Lower lobe of right lung (tissue), 2 donors: ENCODE measurements at regions not wholly inside any gene's neighbourhood (a gene's known extent, or its start where the extent isn't known, plus 50 kb on each side); places are given as distances from the start of the nearest gene placed in this dataset.

Experiments used
- ATAC-seq, 2 donors: fragments of 200-7000 bp; cut with Tn5 transposase; one replicate each; pipeline ENCODE4 v1.9.1; 2020 to 2022; ENCODE audit warnings: mild to moderate bottlenecking in 2 of 2, moderate library complexity in 2 of 2
- DNase-seq: peaks from one replicate; pipeline ENCODE4 v3.0.0-alpha.2; 2020
- H3K27ac ChIP-seq: fragments of 200-600 bp; one replicate; pipeline ENCODE4 v1.8.0; 2022
- H3K27me3 ChIP-seq: fragments of 200-600 bp; one replicate; pipeline ENCODE4 v1.8.0; 2022; ENCODE audit warnings: low read depth
- H3K36me3 ChIP-seq: fragments of 200-600 bp; one replicate; pipeline ENCODE4 v1.8.0; 2022; ENCODE audit warnings: mild to moderate bottlenecking
- H3K4me1 ChIP-seq: fragments of 200-600 bp; one replicate; pipeline ENCODE4 v1.8.0; 2022
- H3K4me3 ChIP-seq: fragments of 200-600 bp; one replicate; pipeline ENCODE4 v1.8.0; 2022; ENCODE audit warnings: mild to moderate bottlenecking
- H3K9me3 ChIP-seq: fragments of 200-600 bp; one replicate; pipeline ENCODE4 v1.8.0; 2022
- intact Hi-C: fragments of 100-400 bp; cut with DNase I; formaldehyde crosslinking; loops from one replicate; pipeline ENCODE4 v1.11.0; 2022
- TF ChIP-seq, protein P1 (sequence below): fragments of 200-600 bp; IDR thresholded peaks from one replicate; pipeline ENCODE4 v1.8.0; 2022; ENCODE audit warnings: antibody characterized with exemption, mild to moderate bottlenecking
- donor health status: DM: no; HTN: yes; CAD: no; lungs with severe emphysema.

DNA sequence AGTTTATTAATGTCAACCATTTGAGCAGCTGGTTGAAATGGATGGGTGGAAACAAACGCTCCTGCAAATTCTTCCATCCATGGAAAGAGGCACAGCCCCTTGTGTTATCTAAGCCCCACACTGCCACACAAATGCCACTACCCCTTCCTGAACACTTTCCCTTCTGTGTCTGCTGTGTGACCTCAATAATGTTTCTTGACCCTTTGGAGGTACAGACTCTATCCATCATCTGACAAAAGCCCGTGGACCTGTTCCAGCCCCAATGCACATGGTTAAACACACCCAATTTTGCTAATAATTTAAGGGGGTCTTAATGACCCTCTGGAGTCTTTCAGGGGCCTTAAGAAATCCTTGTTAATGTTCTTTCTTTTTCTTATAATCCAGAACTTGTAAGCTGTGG, 482.2 kb upstream of the CFAP20DC start:
- Histone ChIP-seq H3K4me3 (no peak overlapping the region), H3K36me3 (no peaks in the 10 kb centered on the region), H3K27me3 (no peaks in the 10 kb centered on the region), H3K4me1 (no peaks in the 10 kb centered on the region), H3K27ac (no peak overlapping the region), H3K9me3 (no peaks in the 10 kb centered on the region)
- DNase-seq, result no peak
- intact Hi-C loops, result no loop called here
- ATAC-seq, result no peak
- TF ChIP-seq, protein P1, sequence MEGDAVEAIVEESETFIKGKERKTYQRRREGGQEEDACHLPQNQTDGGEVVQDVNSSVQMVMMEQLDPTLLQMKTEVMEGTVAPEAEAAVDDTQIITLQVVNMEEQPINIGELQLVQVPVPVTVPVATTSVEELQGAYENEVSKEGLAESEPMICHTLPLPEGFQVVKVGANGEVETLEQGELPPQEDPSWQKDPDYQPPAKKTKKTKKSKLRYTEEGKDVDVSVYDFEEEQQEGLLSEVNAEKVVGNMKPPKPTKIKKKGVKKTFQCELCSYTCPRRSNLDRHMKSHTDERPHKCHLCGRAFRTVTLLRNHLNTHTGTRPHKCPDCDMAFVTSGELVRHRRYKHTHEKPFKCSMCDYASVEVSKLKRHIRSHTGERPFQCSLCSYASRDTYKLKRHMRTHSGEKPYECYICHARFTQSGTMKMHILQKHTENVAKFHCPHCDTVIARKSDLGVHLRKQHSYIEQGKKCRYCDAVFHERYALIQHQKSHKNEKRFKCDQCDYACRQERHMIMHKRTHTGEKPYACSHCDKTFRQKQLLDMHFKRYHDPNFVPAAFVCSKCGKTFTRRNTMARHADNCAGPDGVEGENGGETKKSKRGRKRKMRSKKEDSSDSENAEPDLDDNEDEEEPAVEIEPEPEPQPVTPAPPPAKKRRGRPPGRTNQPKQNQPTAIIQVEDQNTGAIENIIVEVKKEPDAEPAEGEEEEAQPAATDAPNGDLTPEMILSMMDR, result no peak

DNA sequence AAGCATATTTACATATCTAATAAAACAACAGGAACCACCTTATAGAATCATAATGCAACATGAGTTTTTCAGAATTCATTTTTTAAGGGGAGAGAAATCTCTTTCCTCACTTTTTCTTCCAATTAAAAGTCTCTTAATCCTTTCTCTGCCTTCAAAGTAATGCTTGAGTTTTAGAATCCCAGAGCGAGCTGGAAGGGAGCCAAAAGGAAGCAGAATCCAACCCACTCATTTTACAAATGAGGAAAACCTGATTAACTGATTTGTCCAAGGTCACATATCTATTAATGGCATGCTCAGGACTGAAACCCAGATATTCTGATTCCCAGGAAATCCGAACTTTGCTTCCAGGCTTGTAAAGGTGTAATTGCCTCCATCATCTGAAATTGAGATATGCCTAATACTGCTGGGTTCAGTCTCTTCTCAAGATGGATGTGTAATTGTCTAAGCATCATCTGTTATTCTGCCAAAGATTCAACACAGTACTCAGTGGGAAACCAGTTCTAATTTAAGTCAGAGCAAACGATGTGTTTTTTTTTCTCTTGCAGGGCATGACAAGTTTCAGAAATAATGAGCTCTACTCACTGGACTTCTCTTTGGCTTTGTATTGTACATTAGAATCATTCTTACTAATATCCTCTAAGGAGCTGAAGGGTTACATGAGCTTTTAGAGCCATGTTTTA, 481.4 kb upstream of the CFAP20DC start:
- no peak overlapping the region for H3K4me3 ChIP-seq
- no peaks in the 10 kb centered on the region for H3K27me3 ChIP-seq
- no peaks in the 10 kb centered on the region for H3K36me3 ChIP-seq
- ATAC-seq (no peak), DNase-seq (no peak)
- H3K4me1 ChIP-seq, result no peaks in the 10 kb centered on the region
- H3K27ac ChIP-seq, result no peak overlapping the region
- intact Hi-C loops, result no loop called here
- TF ChIP-seq, protein P1, result no peak
- H3K9me3 ChIP-seq, result no peaks in the 10 kb centered on the region

DNA sequence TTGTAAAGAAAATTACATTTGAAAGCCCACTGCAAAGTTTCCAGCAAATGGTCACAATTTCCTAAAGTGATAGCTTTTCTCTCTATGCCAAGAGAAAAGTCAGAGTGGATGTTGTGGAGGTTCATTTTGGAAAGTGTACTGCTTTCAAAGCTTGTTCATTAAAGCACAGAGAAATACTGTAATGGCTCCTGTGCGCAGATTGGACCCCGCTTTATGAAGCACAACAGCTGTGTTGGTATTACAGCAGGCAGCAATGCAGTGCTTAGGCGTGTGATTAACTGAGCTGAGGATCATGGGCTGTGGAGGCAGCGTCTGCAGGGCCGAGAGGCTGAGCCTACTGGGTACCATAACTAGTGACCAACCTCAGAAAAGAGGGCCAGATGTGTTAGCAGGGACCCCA, 478.4 kb upstream of the CFAP20DC start:
- no peaks in the 10 kb centered on the region for H3K36me3 ChIP-seq
- DNase-seq (no peak), ATAC-seq (no peak)
- TF ChIP-seq, protein P1, result no peak
- intact Hi-C loops, result no loop called here
- H3K27ac ChIP-seq, result no peak overlapping the region
- no peak overlapping the region for H3K4me3 ChIP-seq
- no peaks in the 10 kb centered on the region for H3K9me3 ChIP-seq
- H3K4me1 ChIP-seq, result no peaks in the 10 kb centered on the region
- no peaks in the 10 kb centered on the region for H3K27me3 ChIP-seq

DNA sequence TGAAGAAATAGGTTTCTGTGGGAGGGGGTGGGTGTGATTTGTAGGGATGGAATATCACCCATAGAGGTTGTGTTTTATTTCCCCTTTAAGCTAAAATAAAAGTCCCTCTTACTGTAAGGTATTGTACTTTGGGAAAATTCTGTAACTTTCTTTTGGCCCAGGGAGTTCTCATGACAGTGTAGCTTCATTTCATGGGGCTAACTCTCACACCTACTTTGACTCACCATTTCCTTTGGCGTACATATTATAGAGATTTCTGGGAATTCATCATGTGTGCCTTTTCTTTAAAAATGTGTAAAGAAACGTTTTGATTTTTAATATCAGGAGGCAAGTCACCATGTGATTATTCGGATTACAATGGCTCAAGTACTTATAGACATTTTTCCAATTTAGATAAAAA, 477.7 kb upstream of the CFAP20DC start:
- Histone ChIP-seq H3K27ac (no peak overlapping the region), H3K4me1 (no peaks in the 10 kb centered on the region), H3K4me3 (no peak overlapping the region), H3K9me3 (no peaks in the 10 kb centered on the region), H3K36me3 (no peaks in the 10 kb centered on the region), H3K27me3 (no peaks in the 10 kb centered on the region)
- TF ChIP-seq, protein P1, result no peak
- ATAC-seq (no peak), DNase-seq (no peak)
- intact Hi-C loops, result no loop called here

DNA sequence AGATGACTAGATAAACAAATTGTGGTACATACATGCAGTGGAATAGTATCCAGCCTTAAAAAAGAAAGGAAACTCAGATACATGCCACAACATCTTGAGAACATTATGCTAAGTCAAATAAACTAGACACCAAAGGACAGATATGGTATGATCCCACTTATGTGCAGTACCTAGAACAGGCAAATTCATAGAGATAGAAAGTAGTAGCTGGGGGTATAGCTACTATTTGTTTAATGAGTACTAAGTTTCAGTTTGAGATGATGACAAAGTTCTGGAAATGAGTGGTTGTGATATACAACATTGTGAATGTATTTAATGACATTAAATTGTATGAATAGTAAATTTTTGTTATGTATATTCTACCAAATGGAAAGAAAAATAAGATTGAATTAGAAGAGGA, 477.2 kb upstream of the CFAP20DC start:
- intact Hi-C loops, result no loop called here
- H3K4me3 ChIP-seq, result no peak overlapping the region

More for the DNA sequence above, 477.2 kb upstream of the CFAP20DC start:
- Histone ChIP-seq H3K27me3 (no peaks in the 10 kb centered on the region), H3K27ac (no peak overlapping the region), H3K36me3 (no peaks in the 10 kb centered on the region), H3K9me3 (no peaks in the 10 kb centered on the region), H3K4me1 (peaks cover 3% of the 10 kb centered on the region)
- TF ChIP-seq, protein P1, result no peak
- no peak for DNase-seq
- no peak for ATAC-seq
